Stimulated activated CD8-positive, alpha-beta memory T cell treated with anti-CD3 and anti-CD28 coated beads, Interleukin-2, amount 100 ng/mL, for 48 hours (primary cell): ENCODE measurements at regions not wholly inside any gene's neighbourhood (a gene's known extent, or its start where the extent isn't known, plus 50 kb on each side); places are given as distances from the start of the nearest gene placed in this dataset.
A peak's percentile ranks its signal among the peaks of the same experiment; 100 is the strongest.
"Not testable (repeated sequence)": the region's sequence is repeated elsewhere in the genome, so short reads cannot be mapped to it uniquely, and the experiment has no call there.

ENCODE experiments used
- DNase-seq, 2 donors: peaks; one replicate each; pipeline ENCODE4 v3.0.0-alpha.2; 2020; ENCODE audit warnings: low read depth in 2 of 2

- no peak for DNase-seq
Observed at GRCh38 chr17:68141050-68141449, 105.5 kb downstream of the KPNA2 start.

- DNase-seq: no peak
Observed at GRCh38 chr17:68142595-68142994, 105.2 kb upstream of the AMZ2 start.

- DNase-seq: no peak
Observed at GRCh38 chr17:68143425-68143824, 104.4 kb upstream of the AMZ2 start.

GRCh38 chr17:68145088-68145487 is 102.8 kb upstream of the AMZ2 start:
- DNase-seq: no peak

GRCh38 chr17:68148936-68149335 is 98.9 kb upstream of the AMZ2 start:
- DNase-seq: no peak

DNA sequence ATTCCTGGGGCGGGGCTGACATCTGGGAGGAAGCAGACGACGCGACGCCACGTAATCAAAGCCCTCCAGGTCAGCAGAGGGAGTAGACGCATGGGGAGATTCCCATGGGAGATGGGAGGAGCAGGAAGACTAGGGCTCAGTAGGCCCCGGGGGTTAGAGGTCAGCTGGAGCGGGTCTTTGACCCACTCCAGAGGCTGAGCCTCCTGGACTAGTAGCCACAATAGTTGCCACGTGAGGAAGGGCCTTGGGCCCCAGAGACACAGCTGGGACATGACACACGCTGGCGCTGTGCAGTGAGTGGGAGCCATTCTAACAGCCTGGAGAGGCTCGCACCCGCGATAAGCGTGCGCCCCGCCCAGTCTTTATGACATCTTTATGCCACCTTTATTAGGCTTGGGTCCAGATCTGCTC is 95.7 kb upstream of the AMZ2 start:
- no peak for DNase-seq

DNA sequence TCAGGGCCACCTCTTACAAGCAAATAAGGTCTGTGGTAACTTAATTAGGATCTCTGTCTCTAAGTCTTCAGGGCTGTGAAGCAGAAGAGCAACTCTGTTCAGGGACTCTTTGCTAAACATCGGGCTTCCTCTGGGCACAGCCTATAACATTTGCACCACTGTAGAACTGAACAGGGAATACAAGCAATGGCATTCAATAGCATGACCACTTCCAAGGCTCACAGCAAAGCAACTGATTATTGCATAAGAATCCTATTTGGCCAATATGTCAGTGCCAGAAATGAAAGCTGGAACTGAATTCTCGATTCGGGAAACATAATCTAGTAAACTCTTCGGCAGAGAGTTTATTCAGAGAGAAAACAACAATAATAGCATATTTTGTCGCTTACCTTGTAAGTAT is 92.2 kb upstream of the AMZ2 start:
- no peak for DNase-seq

DNA sequence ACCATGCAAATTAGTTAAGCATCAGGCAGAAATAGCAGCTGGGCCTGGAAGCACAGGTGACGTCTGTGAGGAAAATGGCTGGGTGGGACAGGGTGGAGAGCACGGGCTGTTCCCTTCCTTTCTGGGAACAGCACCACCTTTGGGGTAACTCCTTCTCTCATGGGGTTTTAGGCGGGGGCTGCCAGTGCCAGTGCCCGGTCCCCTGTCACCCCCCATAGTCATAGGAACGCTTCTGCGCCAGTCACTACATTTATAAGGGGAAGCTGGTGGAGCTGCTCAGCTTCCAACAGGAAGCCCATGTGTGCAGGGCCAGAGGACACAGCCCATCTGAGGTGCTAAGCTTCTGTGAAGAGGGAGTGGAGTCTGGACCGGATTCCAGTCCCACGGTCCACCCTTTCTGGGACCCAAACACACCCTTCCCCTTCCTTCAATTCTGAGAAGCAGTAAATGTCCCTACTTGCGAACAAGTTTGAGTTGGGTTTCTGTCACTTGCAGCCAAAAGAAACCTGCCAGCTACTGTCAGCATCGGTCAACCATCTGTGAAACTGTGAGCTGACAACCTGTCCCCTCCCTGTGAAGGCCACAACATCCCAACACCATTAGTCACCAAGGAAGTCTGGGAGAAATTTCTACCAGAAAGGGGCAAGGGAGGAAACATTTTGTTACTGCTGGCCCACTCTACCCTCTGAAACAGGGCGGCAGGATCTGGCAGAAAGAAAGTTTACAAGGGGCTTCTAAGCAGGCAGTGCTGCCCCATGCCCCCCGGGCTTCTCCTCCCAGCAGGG is 86.0 kb upstream of the AMZ2 start:
- no peak for DNase-seq

DNA sequence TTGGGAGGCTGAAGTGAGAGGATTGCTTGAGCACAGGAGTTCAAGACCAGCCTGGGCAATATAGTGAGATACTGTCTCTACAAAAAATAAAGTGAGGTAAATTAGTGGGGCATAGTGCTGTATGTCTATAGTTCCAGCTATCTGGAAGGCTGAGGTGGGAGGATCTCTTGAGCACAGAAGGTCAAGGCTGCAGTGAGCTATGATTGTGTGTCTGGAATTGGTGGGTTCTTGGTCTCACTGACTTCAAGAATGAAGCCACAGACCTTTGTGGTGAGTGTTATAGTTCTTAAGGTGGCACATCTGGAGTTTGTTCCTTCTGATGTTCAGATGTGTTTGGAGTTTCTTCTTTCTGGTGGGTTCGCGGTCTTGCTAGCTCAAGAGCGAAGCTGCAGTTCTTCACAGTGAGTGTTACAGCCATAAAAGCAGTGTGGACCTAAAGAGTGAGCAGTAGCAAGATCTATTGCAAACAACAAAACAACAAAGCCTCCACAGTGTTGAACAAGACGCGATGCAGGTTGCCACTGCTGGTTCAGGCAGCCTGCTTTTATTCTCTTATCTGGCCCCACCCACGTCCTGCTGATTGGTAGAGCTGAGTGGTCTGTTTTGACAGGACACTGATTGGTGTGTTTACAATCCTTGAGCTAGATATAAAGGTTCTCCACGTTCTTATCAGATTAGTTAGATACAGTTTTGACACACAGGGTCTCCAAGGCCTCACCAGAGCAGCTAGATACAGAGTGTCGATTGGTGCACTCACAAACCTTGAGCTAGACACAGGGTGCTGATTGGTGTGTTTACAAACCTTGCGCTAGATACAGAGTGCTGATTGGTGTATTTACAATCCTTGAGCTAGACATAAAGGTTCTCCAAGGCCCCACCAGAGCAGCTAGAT is 79.3 kb upstream of the AMZ2 start:
- DNase-seq: not testable (repeated sequence)

DNA sequence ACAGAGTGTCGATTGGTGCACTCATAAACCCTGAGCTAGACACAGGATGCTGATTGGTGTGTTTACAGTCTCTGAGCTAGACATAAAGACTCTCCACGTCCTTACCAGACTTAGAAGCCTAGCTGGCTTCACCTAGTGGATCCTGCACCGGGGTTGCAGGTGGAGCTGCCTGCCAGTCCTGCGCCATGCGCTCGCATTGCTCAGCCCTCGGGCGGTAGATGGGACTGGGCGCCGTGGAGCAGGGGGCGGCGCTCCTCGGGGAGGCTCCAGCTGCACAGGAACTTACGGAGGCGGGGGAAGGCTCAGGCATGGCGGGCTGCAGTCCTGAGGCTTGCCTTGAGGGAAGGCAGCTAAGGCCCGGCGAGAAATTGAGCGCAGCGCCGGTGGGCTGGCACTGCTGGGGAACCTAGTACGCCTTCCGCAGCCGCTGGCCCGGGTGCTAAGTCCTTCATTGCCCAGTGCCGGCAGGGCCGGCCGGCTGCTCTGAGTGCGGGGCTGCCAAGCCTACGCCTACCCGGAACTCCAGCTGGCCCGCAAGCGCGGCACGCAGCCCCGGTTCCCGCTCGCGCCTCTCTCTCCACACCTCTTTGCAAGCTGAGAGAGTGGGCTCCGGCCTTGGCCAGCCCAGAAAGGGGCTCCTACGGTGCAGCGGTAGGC is 78.5 kb upstream of the AMZ2 start:
- not testable (repeated sequence) for DNase-seq

GRCh38 chr17:68169840-68170239 is 78.0 kb upstream of the AMZ2 start:
- no peak for DNase-seq

- DNase-seq: no peak
Observed at GRCh38 chr17:68170246-68170645, 77.6 kb upstream of the AMZ2 start.

- peak; percentile 39 to 65 for DNase-seq
Observed at GRCh38 chr17:68172461-68172954, 75.3 kb upstream of the AMZ2 start.

DNA sequence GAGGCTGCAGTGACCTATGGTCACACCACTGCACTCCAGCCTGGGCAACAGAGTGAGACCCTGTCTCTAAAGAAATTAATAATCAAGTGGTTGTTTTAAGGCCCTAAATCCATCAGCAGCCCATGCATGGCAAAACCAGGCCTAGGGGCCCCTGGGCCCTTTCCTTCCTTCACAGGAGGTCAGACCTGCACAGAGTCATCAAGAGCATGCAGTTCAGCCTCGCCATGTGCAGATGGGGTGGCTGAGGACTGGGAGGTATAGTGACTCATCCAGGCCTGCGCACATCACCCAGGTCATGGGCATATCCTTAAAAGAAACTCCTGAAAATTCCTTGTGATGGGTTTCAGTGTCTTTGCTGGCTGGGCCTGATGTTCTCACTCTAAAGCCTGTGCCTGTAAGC is 72.4 kb upstream of the AMZ2 start:
- no peak for DNase-seq

- DNase-seq: no peak
Observed at GRCh38 chr17:68175905-68176304, 71.9 kb upstream of the AMZ2 start.

DNA sequence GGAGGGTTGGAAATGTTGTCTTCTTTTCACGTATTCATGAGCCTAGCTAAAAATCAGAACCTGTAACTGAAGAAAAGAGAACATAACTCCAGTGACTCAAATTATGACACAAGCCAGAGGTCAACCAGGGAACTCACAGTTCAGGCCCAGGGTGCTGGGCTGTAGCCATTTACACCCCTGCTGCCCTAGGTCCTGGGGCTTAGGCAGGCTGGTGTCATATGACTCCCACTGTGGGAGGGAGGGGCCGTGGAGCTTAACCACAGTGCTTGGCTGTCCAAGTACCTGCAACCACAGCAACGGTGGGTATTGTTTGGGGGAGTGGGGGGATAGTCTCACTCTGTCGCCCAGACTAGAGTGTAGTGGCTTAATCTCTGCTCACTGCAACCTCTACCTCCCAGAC is 71.1 kb upstream of the AMZ2 start:
- no peak for DNase-seq

DNA sequence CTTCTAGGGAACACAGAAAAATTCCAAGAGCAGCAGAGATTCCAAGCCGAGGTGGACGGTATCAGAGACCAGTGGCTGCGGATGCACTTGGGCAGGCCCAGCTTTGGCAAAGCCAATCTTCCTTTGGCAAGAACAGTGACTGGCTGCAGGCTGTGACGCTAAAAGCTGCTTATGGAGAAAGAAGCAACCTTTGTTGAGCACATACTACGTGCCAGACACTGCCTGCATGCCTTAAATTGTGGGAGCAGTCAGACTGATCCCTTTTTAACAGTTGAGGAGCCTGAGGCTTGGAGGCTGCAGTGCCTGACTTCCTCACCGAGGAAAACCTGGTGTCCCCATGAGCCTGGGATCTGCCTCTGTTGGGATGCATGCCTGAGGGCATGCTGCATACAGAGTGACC is 69.0 kb upstream of the AMZ2 start:
- DNase-seq: no peak

- no peak for DNase-seq
Observed at GRCh38 chr17:68179236-68179925, 68.5 kb upstream of the AMZ2 start.

GRCh38 chr17:68179926-68180285 is 67.9 kb upstream of the AMZ2 start:
- DNase-seq: no peak

GRCh38 chr17:68182011-68182306 is 65.9 kb upstream of the AMZ2 start:
- DNase-seq: no peak

- DNase-seq: no peak
Observed at GRCh38 chr17:68182940-68183551, 64.8 kb upstream of the AMZ2 start.

DNA sequence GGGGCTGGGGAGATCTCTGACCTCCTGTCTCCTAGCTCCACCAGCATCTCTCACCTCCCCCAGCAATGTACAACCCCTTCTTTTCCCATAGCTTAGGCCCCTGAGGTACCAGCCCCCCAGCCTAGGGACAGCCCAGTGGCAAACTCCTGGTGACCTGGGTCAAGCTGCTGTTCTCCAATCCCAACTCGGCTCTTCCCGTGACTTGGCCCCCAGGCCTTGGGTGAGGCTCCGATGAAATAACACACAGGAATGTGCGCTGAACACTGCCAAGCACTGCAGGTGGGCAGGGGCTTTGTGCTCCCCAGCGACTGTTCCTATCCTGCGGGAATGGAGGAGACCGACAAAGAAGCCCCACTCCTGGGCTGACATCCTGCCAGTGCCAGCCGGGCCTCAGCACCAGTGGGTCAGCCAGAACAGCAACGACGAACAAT is 63.7 kb upstream of the AMZ2 start:
- no peak for DNase-seq
